ENCODE measurements at regions not wholly inside any gene's neighbourhood (a gene's known extent, or its start where the extent isn't known, plus 50 kb on each side); places are given as distances from the start of the nearest gene placed in this dataset.

DNA sequence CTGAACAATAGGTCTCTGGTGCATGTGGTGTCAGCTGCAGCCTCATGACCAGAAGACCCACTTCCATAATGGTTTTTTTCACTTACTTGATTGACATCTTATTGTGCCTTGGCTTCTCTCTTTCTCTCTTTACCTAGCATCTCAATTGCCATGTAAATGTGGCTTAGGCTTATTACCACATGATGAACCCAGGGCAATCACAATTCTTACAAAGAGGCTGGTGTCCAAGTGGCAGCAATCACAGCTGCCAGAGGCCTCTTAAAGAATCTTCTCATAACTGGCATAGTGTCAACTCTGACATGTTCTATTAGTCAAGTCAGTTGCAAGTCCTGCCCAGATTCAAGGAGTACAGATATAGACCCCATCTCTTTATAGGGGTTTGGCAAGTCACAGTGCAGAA is 1224.8 kb downstream of the SUCLG1 start:
- H3K36me3 ChIP-seq (ENCODE audit: insufficient read depth, low read length), result no peaks in the 10 kb centered on the region
- H3K4me1 ChIP-seq (ENCODE audit: insufficient read depth, low read length), result no peaks in the 10 kb centered on the region
- no peak overlapping the region for H3K4me3 ChIP-seq (ENCODE audit: low read depth in 1 of 2, low read length in 2 of 2)
- DNase-seq (no peak), ATAC-seq (ENCODE audit: insufficient read depth, low read depth) (no peak)
- H3K9me3 ChIP-seq (ENCODE audit: insufficient read depth, low read length, severe bottlenecking), result no peaks in the 10 kb centered on the region
- no peak overlapping the region for H3K9ac ChIP-seq (ENCODE audit: low read depth, low read length)
- H3K4me2 ChIP-seq (ENCODE audit: insufficient read depth, low read length), result no peak overlapping the region
- TF ChIP-seq, protein P1, sequence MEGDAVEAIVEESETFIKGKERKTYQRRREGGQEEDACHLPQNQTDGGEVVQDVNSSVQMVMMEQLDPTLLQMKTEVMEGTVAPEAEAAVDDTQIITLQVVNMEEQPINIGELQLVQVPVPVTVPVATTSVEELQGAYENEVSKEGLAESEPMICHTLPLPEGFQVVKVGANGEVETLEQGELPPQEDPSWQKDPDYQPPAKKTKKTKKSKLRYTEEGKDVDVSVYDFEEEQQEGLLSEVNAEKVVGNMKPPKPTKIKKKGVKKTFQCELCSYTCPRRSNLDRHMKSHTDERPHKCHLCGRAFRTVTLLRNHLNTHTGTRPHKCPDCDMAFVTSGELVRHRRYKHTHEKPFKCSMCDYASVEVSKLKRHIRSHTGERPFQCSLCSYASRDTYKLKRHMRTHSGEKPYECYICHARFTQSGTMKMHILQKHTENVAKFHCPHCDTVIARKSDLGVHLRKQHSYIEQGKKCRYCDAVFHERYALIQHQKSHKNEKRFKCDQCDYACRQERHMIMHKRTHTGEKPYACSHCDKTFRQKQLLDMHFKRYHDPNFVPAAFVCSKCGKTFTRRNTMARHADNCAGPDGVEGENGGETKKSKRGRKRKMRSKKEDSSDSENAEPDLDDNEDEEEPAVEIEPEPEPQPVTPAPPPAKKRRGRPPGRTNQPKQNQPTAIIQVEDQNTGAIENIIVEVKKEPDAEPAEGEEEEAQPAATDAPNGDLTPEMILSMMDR (IDR thresholded peaks at IDR 0.05; ENCODE audit: borderline replicate concordance, extremely low read depth, low read length, poor library complexity, severe bottlenecking), result no peak
- no peak for TF ChIP-seq EZH2 (IDR thresholded peaks at IDR 0.05; ENCODE audit: borderline replicate concordance, low read depth, low read length, severe bottlenecking)
- H4K20me1 ChIP-seq (ENCODE audit: insufficient read depth, low read length), result no peaks in the 10 kb centered on the region
- no peaks in the 10 kb centered on the region for H3K79me2 ChIP-seq (ENCODE audit: insufficient read depth, low read length)
- no peak overlapping the region for H3K27ac ChIP-seq (ENCODE audit: low read length)
- no peak overlapping the region for H2AFZ ChIP-seq (ENCODE audit: low read depth, low read length)
- H3K27me3 ChIP-seq (ENCODE audit: insufficient read depth, low read length, poor library complexity), result no peaks in the 10 kb centered on the region

DNA sequence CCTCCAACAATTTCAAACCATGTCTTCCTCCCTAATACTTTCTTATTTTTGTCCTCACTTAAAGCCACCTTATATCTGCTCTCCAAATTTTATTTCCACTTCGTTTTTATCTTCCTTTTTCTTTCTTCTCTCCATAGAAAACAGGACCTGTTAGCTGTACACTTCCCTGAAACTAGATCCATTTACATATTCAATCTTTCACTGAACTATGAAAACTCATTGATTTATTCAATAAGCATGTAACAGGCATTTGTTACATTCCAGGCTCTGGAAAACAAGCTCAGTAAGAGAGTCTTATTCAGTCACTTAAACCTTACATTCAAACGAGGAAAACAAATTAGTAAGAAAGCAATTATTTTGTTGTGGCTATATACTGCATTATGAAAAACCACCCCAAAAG is 1225.3 kb downstream of the SUCLG1 start:
- DNase-seq (no peak), ATAC-seq (ENCODE audit: insufficient read depth, low read depth) (no peak)
- Histone ChIP-seq H3K4me1 (ENCODE audit: insufficient read depth, low read length) (no peaks in the 10 kb centered on the region), H3K9me3 (ENCODE audit: insufficient read depth, low read length, severe bottlenecking) (no peaks in the 10 kb centered on the region), H4K20me1 (ENCODE audit: insufficient read depth, low read length) (no peaks in the 10 kb centered on the region), H3K36me3 (ENCODE audit: insufficient read depth, low read length) (no peaks in the 10 kb centered on the region), H3K27me3 (ENCODE audit: insufficient read depth, low read length, poor library complexity) (no peaks in the 10 kb centered on the region), H3K79me2 (ENCODE audit: insufficient read depth, low read length) (no peaks in the 10 kb centered on the region), H2AFZ (ENCODE audit: low read depth, low read length) (no peak overlapping the region), H3K4me2 (ENCODE audit: insufficient read depth, low read length) (no peak overlapping the region), H3K9ac (ENCODE audit: low read depth, low read length) (no peak overlapping the region), H3K4me3 (ENCODE audit: low read depth in 1 of 2, low read length in 2 of 2) (no peak overlapping the region), H3K27ac (ENCODE audit: low read length) (no peak overlapping the region)
- no peak for TF ChIP-seq EZH2 (IDR thresholded peaks at IDR 0.05; ENCODE audit: borderline replicate concordance, low read depth, low read length, severe bottlenecking)
- TF ChIP-seq, protein P1 (IDR thresholded peaks at IDR 0.05; ENCODE audit: borderline replicate concordance, extremely low read depth, low read length, poor library complexity, severe bottlenecking), result no peak

DNA sequence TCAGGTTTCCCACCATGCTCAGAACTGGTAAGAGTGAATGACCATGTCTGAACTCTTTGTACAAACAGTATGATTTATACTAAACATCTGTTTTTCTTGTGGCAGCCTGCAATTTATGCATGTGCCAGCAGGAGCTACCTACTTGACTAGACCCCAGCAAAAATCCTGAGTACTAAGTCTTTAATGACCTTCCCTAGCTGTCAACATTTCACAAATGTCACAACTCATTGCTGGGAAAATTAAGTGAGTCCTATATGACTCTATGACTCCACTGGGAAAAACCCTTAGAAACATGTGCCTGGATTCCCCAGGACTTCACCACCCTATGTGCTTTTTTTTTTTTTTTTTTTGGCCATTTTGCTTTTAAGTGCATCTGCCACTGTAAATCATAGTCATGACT is 1225.8 kb downstream of the SUCLG1 start:
- DNase-seq (no peak), ATAC-seq (ENCODE audit: insufficient read depth, low read depth) (no peak)
- Histone ChIP-seq H3K27ac (ENCODE audit: low read length) (no peak overlapping the region), H3K4me1 (ENCODE audit: insufficient read depth, low read length) (no peaks in the 10 kb centered on the region), H3K4me3 (ENCODE audit: low read depth in 1 of 2, low read length in 2 of 2) (no peak overlapping the region), H4K20me1 (ENCODE audit: insufficient read depth, low read length) (no peaks in the 10 kb centered on the region), H3K79me2 (ENCODE audit: insufficient read depth, low read length) (no peaks in the 10 kb centered on the region), H3K9ac (ENCODE audit: low read depth, low read length) (no peak overlapping the region), H3K4me2 (ENCODE audit: insufficient read depth, low read length) (no peak overlapping the region), H3K9me3 (ENCODE audit: insufficient read depth, low read length, severe bottlenecking) (no peaks in the 10 kb centered on the region), H3K27me3 (ENCODE audit: insufficient read depth, low read length, poor library complexity) (no peaks in the 10 kb centered on the region), H2AFZ (ENCODE audit: low read depth, low read length) (no peak overlapping the region), H3K36me3 (ENCODE audit: insufficient read depth, low read length) (no peaks in the 10 kb centered on the region)
- TF ChIP-seq, protein P1 (IDR thresholded peaks at IDR 0.05; ENCODE audit: borderline replicate concordance, extremely low read depth, low read length, poor library complexity, severe bottlenecking), result no peak
- no peak for TF ChIP-seq EZH2 (IDR thresholded peaks at IDR 0.05; ENCODE audit: borderline replicate concordance, low read depth, low read length, severe bottlenecking)

DNA sequence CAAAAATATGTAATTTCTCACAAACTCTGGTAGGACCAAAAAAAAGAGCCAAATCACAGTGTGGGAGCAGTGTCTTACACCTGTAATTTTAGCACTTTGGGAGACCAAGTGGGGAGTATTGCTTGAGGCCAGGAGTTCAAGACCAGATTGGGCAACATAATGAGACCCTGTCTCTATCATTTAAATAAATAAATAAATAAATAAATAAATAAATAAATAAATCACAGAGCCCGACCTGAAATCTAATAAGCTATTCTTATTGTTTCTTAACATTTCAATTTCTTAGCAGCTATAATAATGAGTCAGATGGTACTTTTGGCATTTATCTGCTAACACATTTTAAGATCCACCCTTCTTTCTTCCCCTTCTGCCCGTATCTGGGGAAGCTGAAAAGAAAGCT is 1229.6 kb downstream of the SUCLG1 start:
- Histone ChIP-seq H3K9me3 (ENCODE audit: insufficient read depth, low read length, severe bottlenecking) (no peaks in the 10 kb centered on the region), H3K36me3 (ENCODE audit: insufficient read depth, low read length) (no peaks in the 10 kb centered on the region), H4K20me1 (ENCODE audit: insufficient read depth, low read length) (no peaks in the 10 kb centered on the region), H3K4me3 (ENCODE audit: low read depth in 1 of 2, low read length in 2 of 2) (no peak overlapping the region), H3K4me2 (ENCODE audit: insufficient read depth, low read length) (no peak overlapping the region), H3K27ac (ENCODE audit: low read length) (no peak overlapping the region), H2AFZ (ENCODE audit: low read depth, low read length) (no peak overlapping the region), H3K79me2 (ENCODE audit: insufficient read depth, low read length) (no peaks in the 10 kb centered on the region), H3K9ac (ENCODE audit: low read depth, low read length) (no peak overlapping the region), H3K27me3 (ENCODE audit: insufficient read depth, low read length, poor library complexity) (no peaks in the 10 kb centered on the region), H3K4me1 (ENCODE audit: insufficient read depth, low read length) (no peaks in the 10 kb centered on the region)
- ATAC-seq (ENCODE audit: insufficient read depth, low read depth) (no peak), DNase-seq (no peak)
- TF ChIP-seq, protein P1 (IDR thresholded peaks at IDR 0.05; ENCODE audit: borderline replicate concordance, extremely low read depth, low read length, poor library complexity, severe bottlenecking), result no peak
- no peak for TF ChIP-seq EZH2 (IDR thresholded peaks at IDR 0.05; ENCODE audit: borderline replicate concordance, low read depth, low read length, severe bottlenecking)
